CD4-positive, alpha-beta memory T cell (primary cell): ENCODE measurements at regions not wholly inside any gene's neighbourhood (a gene's known extent, or its start where the extent isn't known, plus 50 kb on each side); places are given as distances from the start of the nearest gene placed in this dataset.

Experiments used
- CTCF ChIA-PET: fragments of 350-600 bp; sonication (Branson Sonifier 250); formaldehyde crosslinking; loops from one replicate; lab custom pipeline; 2021; ENCODE audit warnings: inconsistent platforms; ENCODE audit not compliant: partially characterized antibody; lab: Charles Lee
- POLR2A ChIA-PET: fragments of 350-600 bp; sonication (Branson Sonifier 250); formaldehyde crosslinking; loops from one replicate; lab custom pipeline; 2021; ENCODE audit not compliant: partially characterized antibody; lab: Charles Lee
- DNase-seq, 5 donors: peaks; one replicate each; pipeline versions ENCODE4 v3.0.0 to v3.0.0-alpha.2; 2020 to 2022; ENCODE audit warnings: mixed read lengths in 1 of 5
- H3K27ac ChIP-seq: one replicate; pipeline ENCODE4 v1.7.0; 2013; ENCODE audit warnings: low read depth, low read length
- H3K27me3 ChIP-seq: 2 replicates; pipeline ENCODE4 v1.7.0; 2013; ENCODE audit warnings: mild to moderate bottlenecking, low read length, moderate library complexity; ENCODE audit not compliant: insufficient read depth
- H3K36me3 ChIP-seq: 2 replicates; pipeline ENCODE4 v1.7.0; 2013; ENCODE audit warnings: mild to moderate bottlenecking, low read length, moderate library complexity; ENCODE audit not compliant: insufficient read depth
- H3K4me1 ChIP-seq: 2 replicates; pipeline ENCODE4 v1.7.0; 2013; ENCODE audit warnings: mild to moderate bottlenecking, low read length, moderate library complexity; ENCODE audit not compliant: insufficient read depth
- H3K4me3 ChIP-seq, 2 donors: one replicate each; pipeline ENCODE4 v1.7.0; 2013; ENCODE audit warnings: low read length in 2 of 2, mild to moderate bottlenecking in 1 of 2
- H3K9me3 ChIP-seq, 2 donors: one replicate each; pipeline ENCODE4 v1.7.0; 2013; ENCODE audit warnings: low read length in 2 of 2, control low read depth in 1 of 2; ENCODE audit not compliant: control insufficient read depth in 1 of 2
- H3K27ac Mint-ChIP-seq, 7 donors: one replicate each; pipeline ENCODE4 v1.8.0; 2020 to 2021; ENCODE audit warnings: mixed read lengths in 7 of 7, mild to moderate bottlenecking in 6 of 7, inconsistent platforms in 3 of 7, moderate library complexity in 3 of 7
- H3K27me3 Mint-ChIP-seq, 2 donors: one replicate each; pipeline ENCODE4 v1.8.0; 2020 to 2021; ENCODE audit warnings: mixed read lengths in 2 of 2
- H3K36me3 Mint-ChIP-seq, 2 donors: one replicate each; pipeline ENCODE4 v1.8.0; 2020 to 2021; ENCODE audit warnings: mixed read lengths in 2 of 2, inconsistent platforms in 1 of 2, mild to moderate bottlenecking in 1 of 2
- H3K4me1 Mint-ChIP-seq, 4 donors: one replicate each; pipeline ENCODE4 v1.8.0; 2020 to 2021; ENCODE audit warnings: mixed read lengths in 4 of 4, mild to moderate bottlenecking in 1 of 4
- H3K4me3 Mint-ChIP-seq, 8 donors: one replicate each; pipeline ENCODE4 v1.8.0; 2020 to 2021; ENCODE audit warnings: mixed read lengths in 8 of 8, mild to moderate bottlenecking in 7 of 8, moderate library complexity in 6 of 8, inconsistent platforms in 3 of 8
- H3K9me3 Mint-ChIP-seq, 8 donors: one replicate each; pipeline ENCODE4 v1.8.0; 2020 to 2021; ENCODE audit warnings: mixed read lengths in 8 of 8, mild to moderate bottlenecking in 5 of 8, inconsistent platforms in 3 of 8, moderate library complexity in 1 of 8
- intact Hi-C: fragments of 100-400 bp; cut with micrococcal nuclease; formaldehyde crosslinking; loops from one replicate; pipeline ENCODE4 v1.15.1; 2023

- Mint-ChIP-seq H3K4me3 (no peak overlapping the region), H3K36me3 (peaks cover 0 to 1% of the 10 kb centered on the region in 2 donors), H3K9me3 (peaks cover 0 to 3% (median 0%) of the 10 kb centered on the region in 8 donors), H3K4me1 (peaks cover 5 to 13% (median 7%) of the 10 kb centered on the region in 4 donors), H3K27ac (no peak overlapping the region), H3K27me3 (peaks cover 26 to 35% of the 10 kb centered on the region in 2 donors)
- no peaks in the 10 kb centered on the region for H3K4me1 ChIP-seq
- peaks cover 9% of the 10 kb centered on the region for H3K27me3 ChIP-seq
- no peak for DNase-seq
- intact Hi-C loops: no loop called here
- H3K27ac ChIP-seq: no peak overlapping the region
- H3K36me3 ChIP-seq: no peaks in the 10 kb centered on the region
- ChIA-PET CTCF (no interaction called here), POLR2A (no interaction called here)
- no peak overlapping the region for H3K4me3 ChIP-seq
- H3K9me3 ChIP-seq: no peaks in the 10 kb centered on the region
Measured at GRCh38 chr3:194205675-194206133, 69.8 kb downstream of the HES1 start.

- Histone ChIP-seq H3K27ac (no peak overlapping the region), H3K4me1 (no peaks in the 10 kb centered on the region), H3K27me3 (peaks cover 9% of the 10 kb centered on the region), H3K9me3 (no peaks in the 10 kb centered on the region), H3K4me3 (no peak overlapping the region), H3K36me3 (no peaks in the 10 kb centered on the region)
- intact Hi-C loops: no loop called here
- Mint-ChIP-seq H3K36me3 (no peaks in the 10 kb centered on the region), H3K4me1 (peaks cover 5 to 13% (median 7%) of the 10 kb centered on the region in 4 donors), H3K9me3 (peaks cover 0 to 3% (median 0%) of the 10 kb centered on the region in 8 donors), H3K27ac (no peak overlapping the region), H3K4me3 (no peak overlapping the region), H3K27me3 (peaks cover 27 to 34% of the 10 kb centered on the region in 2 donors)
- DNase-seq: no peak
- POLR2A ChIA-PET: no interaction called here
- CTCF ChIA-PET: no interaction called here
Measured at GRCh38 chr3:194206320-194206719, 70.4 kb downstream of the HES1 start.

DNA sequence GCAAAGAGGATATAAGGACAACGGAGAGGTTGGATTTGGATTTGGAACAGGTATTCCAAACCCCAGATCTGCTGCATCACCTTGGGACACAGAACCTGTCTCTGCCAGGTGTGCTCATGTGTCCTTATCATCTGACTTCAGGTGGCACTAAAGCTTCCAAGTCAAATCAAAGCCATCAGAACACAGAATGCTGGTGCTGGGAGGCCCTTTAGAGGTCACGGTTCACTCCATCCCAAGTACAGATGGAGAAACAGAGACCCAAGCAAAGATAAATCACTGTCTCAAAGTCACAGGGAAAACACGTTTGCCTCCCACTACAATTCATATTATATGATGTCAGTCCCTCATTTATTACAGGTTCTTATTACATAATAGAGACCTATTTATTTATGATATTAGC is 72.8 kb downstream of the HES1 start:
- Mint-ChIP-seq H3K27ac (no peak overlapping the region), H3K27me3 (peaks cover 16 to 27% of the 10 kb centered on the region in 2 donors), H3K36me3 (no peaks in the 10 kb centered on the region), H3K4me1 (peaks cover 0 to 2% (median under 1%) of the 10 kb centered on the region in 4 donors), H3K9me3 (peaks cover 0 to 3% (median 0%) of the 10 kb centered on the region in 8 donors), H3K4me3 (no peak overlapping the region)
- intact Hi-C loops: no loop called here
- no peaks in the 10 kb centered on the region for H3K9me3 ChIP-seq
- DNase-seq: no peak
- no peaks in the 10 kb centered on the region for H3K4me1 ChIP-seq
- no peaks in the 10 kb centered on the region for H3K36me3 ChIP-seq
- no peak overlapping the region for H3K4me3 ChIP-seq
- no peak overlapping the region for H3K27ac ChIP-seq
- CTCF ChIA-PET: no interaction called here
- H3K27me3 ChIP-seq: peaks cover 4% of the 10 kb centered on the region
- POLR2A ChIA-PET: no interaction called here

DNA sequence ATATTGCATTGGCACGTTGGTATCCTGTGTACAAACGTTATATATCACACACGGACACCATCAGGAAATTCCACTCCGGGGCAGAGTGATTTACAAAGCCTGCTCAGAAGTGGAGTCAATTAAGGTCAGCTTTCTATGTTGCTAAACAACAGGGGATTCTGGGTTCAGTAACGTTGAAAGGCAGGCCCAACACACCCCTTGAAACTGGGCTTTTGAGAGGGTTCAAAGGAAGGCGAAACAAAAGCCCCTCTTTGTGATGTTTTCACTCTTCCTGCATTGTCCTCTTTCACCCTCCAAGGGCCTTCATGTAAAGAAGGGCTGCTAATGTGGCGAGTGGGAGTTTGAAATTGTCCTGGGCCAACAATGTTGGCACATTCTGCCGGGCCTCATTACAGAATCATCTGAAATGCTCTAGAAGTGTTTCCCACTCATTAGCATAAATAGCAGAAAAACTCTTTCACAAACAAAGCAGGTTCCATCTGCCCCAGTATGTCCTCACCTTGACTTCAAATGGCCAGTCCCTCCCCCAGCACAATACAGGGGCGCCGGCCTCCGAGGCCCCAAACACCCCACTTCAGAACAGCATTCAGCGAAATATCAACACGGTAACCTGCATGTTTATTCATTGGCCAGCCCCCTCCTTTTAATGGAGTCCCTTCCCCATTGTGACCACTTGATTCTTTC is 76.4 kb downstream of the HES1 start:
- POLR2A ChIA-PET: no interaction called here
- H3K27ac ChIP-seq: no peak overlapping the region
- no peaks in the 10 kb centered on the region for H3K9me3 Mint-ChIP-seq
- CTCF ChIA-PET: interaction anchor here (0.6 to 1.3 kb wide), 2 partner anchors 76 to 104 kb away, joined by 3 read pairs; partner anchors contain the start of gene HES1
- H3K36me3 Mint-ChIP-seq: no peaks in the 10 kb centered on the region
- no peak for DNase-seq
- H3K9me3 ChIP-seq: no peaks in the 10 kb centered on the region
- H3K27ac Mint-ChIP-seq: no peak overlapping the region
- no peak overlapping the region for H3K4me3 ChIP-seq
- intact Hi-C loops: no loop called here
- no peaks in the 10 kb centered on the region for H3K27me3 ChIP-seq
- H3K4me1 Mint-ChIP-seq: no peaks in the 10 kb centered on the region
- H3K36me3 ChIP-seq: no peaks in the 10 kb centered on the region
- no peaks in the 10 kb centered on the region for H3K4me1 ChIP-seq
- no peak overlapping the region for H3K4me3 Mint-ChIP-seq
- peaks cover 11 to 13% of the 10 kb centered on the region in 2 donors for H3K27me3 Mint-ChIP-seq

- Mint-ChIP-seq H3K4me1 (no peaks in the 10 kb centered on the region), H3K4me3 (no peak overlapping the region), H3K27ac (no peak overlapping the region), H3K36me3 (no peaks in the 10 kb centered on the region), H3K27me3 (peaks cover 10 to 13% of the 10 kb centered on the region in 2 donors), H3K9me3 (no peaks in the 10 kb centered on the region)
- no peaks in the 10 kb centered on the region for H3K27me3 ChIP-seq
- H3K9me3 ChIP-seq: no peaks in the 10 kb centered on the region
- ChIA-PET POLR2A (no interaction called here), CTCF (interaction anchor here (1.5 kb wide), 1 partner anchor 101 kb away, joined by 3 read pairs; no protein-coding TSS in a partner anchor)
- no peaks in the 10 kb centered on the region for H3K36me3 ChIP-seq
- intact Hi-C loops: no loop called here
- no peak for DNase-seq
- H3K4me1 ChIP-seq: no peaks in the 10 kb centered on the region
- no peak overlapping the region for H3K4me3 ChIP-seq
- no peak overlapping the region for H3K27ac ChIP-seq
Measured at GRCh38 chr3:194212845-194213331, 76.9 kb downstream of the HES1 start.

GRCh38 chr3:194215392-194215791 is 79.4 kb downstream of the HES1 start:
- ChIA-PET CTCF (no interaction called here), POLR2A (no interaction called here)
- Histone ChIP-seq H3K4me1 (no peaks in the 10 kb centered on the region), H3K9me3 (no peaks in the 10 kb centered on the region), H3K27ac (no peak overlapping the region), H3K36me3 (no peaks in the 10 kb centered on the region), H3K27me3 (no peaks in the 10 kb centered on the region), H3K4me3 (no peak overlapping the region)
- Mint-ChIP-seq H3K27me3 (peaks cover 11% of the 10 kb centered on the region in 2 donors), H3K4me3 (no peak overlapping the region), H3K36me3 (no peaks in the 10 kb centered on the region), H3K27ac (no peak overlapping the region), H3K4me1 (no peaks in the 10 kb centered on the region), H3K9me3 (no peaks in the 10 kb centered on the region)
- intact Hi-C loops: no loop called here
- DNase-seq: no peak

DNA sequence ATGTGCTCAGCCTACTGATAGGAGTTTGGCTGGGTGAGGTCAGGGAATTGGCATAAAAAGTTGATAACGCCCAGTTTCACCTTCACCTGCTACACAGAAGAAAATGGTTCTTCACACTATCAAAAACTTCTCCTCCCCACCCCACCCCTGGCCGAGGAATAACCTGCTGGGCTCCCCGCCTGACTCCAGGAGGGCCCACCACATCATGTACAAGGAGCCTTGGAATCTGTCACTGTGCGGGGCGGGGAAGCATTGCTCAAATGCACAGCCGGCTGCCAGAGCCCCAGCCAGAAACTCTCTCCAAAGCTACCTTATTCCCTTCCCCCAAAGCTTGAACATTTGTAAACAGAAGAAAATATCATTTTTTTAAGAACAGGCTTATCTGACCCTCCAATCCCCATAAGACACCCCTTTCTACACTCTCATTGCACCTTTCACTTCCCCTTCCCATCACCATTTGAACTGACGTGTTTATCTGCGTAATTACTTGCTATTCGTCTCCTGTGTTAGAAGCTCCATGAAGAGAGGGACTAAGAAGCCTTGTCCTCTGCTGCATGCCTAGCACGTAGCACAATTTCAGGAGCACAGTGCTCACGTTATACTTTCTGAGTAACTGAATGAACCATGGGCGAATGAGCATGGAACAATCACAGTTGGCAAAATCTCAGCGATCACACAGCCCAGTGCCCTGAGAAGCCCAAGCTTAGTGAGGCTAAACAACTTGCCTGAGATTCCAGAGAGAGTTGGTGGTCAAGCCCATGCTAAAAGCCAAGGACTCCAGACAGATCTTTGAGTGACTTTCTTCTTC is 82.9 kb downstream of the HES1 start:
- intact Hi-C loops: no loop called here
- H3K27ac Mint-ChIP-seq: no peak overlapping the region

More for the DNA sequence above, 82.9 kb downstream of the HES1 start:
- Histone ChIP-seq H3K4me3 (no peak overlapping the region), H3K27ac (no peak overlapping the region), H3K36me3 (no peaks in the 10 kb centered on the region), H3K9me3 (no peaks in the 10 kb centered on the region), H3K4me1 (no peaks in the 10 kb centered on the region), H3K27me3 (no peaks in the 10 kb centered on the region)
- H3K4me1 Mint-ChIP-seq: no peaks in the 10 kb centered on the region
- H3K9me3 Mint-ChIP-seq: no peaks in the 10 kb centered on the region
- POLR2A ChIA-PET: no interaction called here
- no peak overlapping the region for H3K4me3 Mint-ChIP-seq
- no peak for DNase-seq
- CTCF ChIA-PET: no interaction called here
- H3K27me3 Mint-ChIP-seq: peaks cover 13 to 16% of the 10 kb centered on the region in 2 donors
- no peaks in the 10 kb centered on the region for H3K36me3 Mint-ChIP-seq
